GM23248 (cell line): ENCODE measurements at regions not wholly inside any gene's neighbourhood (a gene's known extent, or its start where the extent isn't known, plus 50 kb on each side); places are given as distances from the start of the nearest gene placed in this dataset.

Experiments used
- EZH2 ChIP-seq: fragments of 200-600 bp; sonication (generic); IDR thresholded peaks from 2 replicates; pipeline ENCODE4 v1.6.1; 2018; ENCODE audit warnings: antibody characterized with exemption, mild to moderate bottlenecking; ENCODE audit not compliant: insufficient read depth, poor library complexity, severe bottlenecking
- EZH2phosphoT487 ChIP-seq: fragments of 200-600 bp; sonication (generic); IDR thresholded peaks from 2 replicates; pipeline ENCODE4 v1.6.1; 2018; ENCODE audit warnings: antibody characterized with exemption, moderate library complexity, mild to moderate bottlenecking, low read depth; ENCODE audit not compliant: insufficient read depth

- TF ChIP-seq EZH2 (no peak), EZH2phosphoT487 (no peak)
Measured at GRCh38 chrX:65610040-65610439, 57.4 kb upstream of the MSN start.
